Activated CD8-positive, alpha-beta memory T cell treated with anti-CD3 and anti-CD28 coated beads, Interleukin-2, amount 50 U/mL, for 1 hour (primary cell): ENCODE measurements at regions not wholly inside any gene's neighbourhood (a gene's known extent, or its start where the extent isn't known, plus 50 kb on each side); places are given as distances from the start of the nearest gene placed in this dataset.
"Not testable (repeated sequence)": the region's sequence is repeated elsewhere in the genome, so short reads cannot be mapped to it uniquely, and the experiment has no call there.

Source experiments
- DNase-seq: peaks from one replicate; pipeline ENCODE4 v3.0.0-alpha.2; 2020; ENCODE audit errors: extremely low read depth

- no peak for DNase-seq
These were observed 166.4 kb upstream of the NT5E start for GRCh38 chr6:85283436-85283835.

- DNase-seq = no peak
These were observed 171.3 kb upstream of the NT5E start for GRCh38 chr6:85278466-85279035.

- not testable (repeated sequence) for DNase-seq
These were observed 173.9 kb upstream of the NT5E start for GRCh38 chr6:85276026-85276425.

GRCh38 chr6:85275338-85275985, 174.4 kb upstream of the NT5E start:
- no peak for DNase-seq

GRCh38 chr6:85273870-85274269, 176.0 kb upstream of the NT5E start:
- DNase-seq = no peak

GRCh38 chr6:85273046-85273445, 176.8 kb upstream of the NT5E start:
- no peak for DNase-seq

GRCh38 chr6:85272592-85272991, 177.3 kb upstream of the NT5E start:
- no peak for DNase-seq

- no peak for DNase-seq
These were observed 187.3 kb upstream of the NT5E start for GRCh38 chr6:85262621-85263020.

GRCh38 chr6:85261271-85261670, 188.6 kb upstream of the NT5E start:
- DNase-seq = no peak

GRCh38 chr6:85255661-85256060, 194.2 kb upstream of the NT5E start:
- no peak for DNase-seq

GRCh38 chr6:85252552-85252951, 197.3 kb upstream of the NT5E start:
- no peak for DNase-seq

GRCh38 chr6:85252085-85252484, 197.8 kb upstream of the NT5E start:
- DNase-seq = no peak

GRCh38 chr6:85251300-85251699, 198.6 kb upstream of the NT5E start:
- DNase-seq = no peak

- no peak for DNase-seq
These were observed 199.2 kb upstream of the NT5E start for GRCh38 chr6:85250586-85251220.

- DNase-seq = no peak
These were observed 204.9 kb upstream of the NT5E start for GRCh38 chr6:85245004-85245403.

GRCh38 chr6:85241498-85242052, 208.3 kb upstream of the NT5E start:
- DNase-seq = no peak

GRCh38 chr6:85240787-85241385, 209.0 kb upstream of the NT5E start:
- DNase-seq = no peak

- no peak for DNase-seq
These were observed 212.4 kb upstream of the NT5E start for GRCh38 chr6:85237478-85237877.

- no peak for DNase-seq
These were observed 213.2 kb upstream of the NT5E start for GRCh38 chr6:85236636-85237035.

- DNase-seq = not testable (repeated sequence)
These were observed 222.5 kb upstream of the NT5E start for GRCh38 chr6:85227345-85227744.

GRCh38 chr6:85212794-85213193, 237.1 kb upstream of the NT5E start:
- not testable (repeated sequence) for DNase-seq

- DNase-seq = no peak
These were observed 254.6 kb upstream of the NT5E start for GRCh38 chr6:85195243-85195642.

- no peak for DNase-seq
These were observed 256.5 kb upstream of the NT5E start for GRCh38 chr6:85193339-85193738.
